ENCODE measurements at regions not wholly inside any gene's neighbourhood (a gene's known extent, or its start where the extent isn't known, plus 50 kb on each side); places are given as distances from the start of the nearest gene placed in this dataset.

DNA sequence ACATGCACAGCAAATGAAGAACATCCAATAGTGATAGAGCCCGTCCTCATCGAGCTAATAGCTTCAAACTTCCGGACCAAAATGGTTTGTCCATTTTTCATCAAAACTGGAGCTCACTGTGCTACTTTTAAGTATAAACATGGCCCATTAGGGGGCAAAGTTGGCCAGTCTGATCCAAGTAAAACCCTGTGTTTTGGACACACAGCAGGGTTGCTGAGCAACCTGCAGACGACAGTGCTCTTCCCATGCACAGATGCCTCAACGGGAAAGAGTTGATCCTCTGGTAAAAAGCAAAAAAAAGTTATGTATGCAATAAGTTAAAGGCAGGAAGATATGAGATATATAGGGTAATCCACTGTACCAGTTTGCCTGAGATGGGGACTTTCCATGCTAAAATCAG lies 244.0 kb upstream of the THBS1 start:
- no peak for DNase-seq (ENCODE audit: low read depth in 2 of 2)

GRCh38 chr15:39338251-39338650 lies 242.6 kb upstream of the THBS1 start:
- DNase-seq (ENCODE audit: low read depth in 2 of 2) = no peak

GRCh38 chr15:39340903-39341645 lies 239.8 kb upstream of the THBS1 start:
- no peak for DNase-seq (ENCODE audit: low read depth in 2 of 2)

DNA sequence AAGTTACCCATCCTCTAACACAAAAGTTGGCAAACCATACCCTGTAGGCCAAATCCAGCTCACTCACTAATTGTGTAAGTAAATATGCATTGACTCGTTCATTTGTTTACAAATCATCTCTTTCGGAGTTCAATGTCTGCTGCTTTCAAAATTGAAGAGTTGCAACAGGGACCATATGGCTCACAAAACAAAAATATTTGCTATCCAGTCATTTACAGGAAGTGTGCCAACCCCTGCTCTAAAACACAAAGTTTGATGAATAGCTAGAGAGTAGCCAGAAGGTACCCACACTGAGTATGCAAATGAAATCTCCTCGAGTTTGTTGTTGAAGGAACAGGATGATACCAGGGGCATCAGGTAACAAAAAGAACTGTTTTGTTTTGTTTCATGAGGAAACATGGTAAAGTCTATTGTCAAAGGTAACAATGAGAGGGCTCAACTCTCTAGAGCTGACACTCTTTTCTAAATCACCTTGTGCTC lies 236.2 kb upstream of the THBS1 start:
- no peak for DNase-seq (ENCODE audit: low read depth in 2 of 2)

- DNase-seq (ENCODE audit: low read depth in 2 of 2) = no peak
Observed at GRCh38 chr15:39345176-39345575, 235.7 kb upstream of the THBS1 start.

DNA sequence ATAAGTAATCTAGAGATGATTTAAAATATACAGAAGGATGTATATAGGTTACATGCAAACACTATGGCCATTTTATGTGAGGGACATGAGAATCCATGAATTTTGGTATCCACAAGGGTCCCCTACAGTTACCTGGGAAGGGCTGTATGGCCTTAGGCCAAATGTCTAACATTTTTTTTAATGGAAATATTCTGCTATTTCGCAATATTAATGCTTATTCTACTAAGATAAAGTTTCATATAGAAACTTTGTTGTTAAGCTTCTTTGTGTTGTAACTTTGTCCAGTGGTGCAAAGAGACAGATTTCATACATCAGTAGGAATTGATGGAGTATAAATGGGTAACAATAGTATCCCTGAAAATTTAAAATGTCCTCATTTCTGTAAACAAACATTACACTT lies 233.4 kb upstream of the THBS1 start:
- no peak for DNase-seq (ENCODE audit: low read depth in 2 of 2)

GRCh38 chr15:39350785-39351184 lies 230.1 kb upstream of the THBS1 start:
- DNase-seq (ENCODE audit: low read depth in 2 of 2) = no peak

GRCh38 chr15:39354189-39354588 lies 226.7 kb upstream of the THBS1 start:
- no peak for DNase-seq (ENCODE audit: low read depth in 2 of 2)

- DNase-seq (ENCODE audit: low read depth in 2 of 2) = no peak
Observed at GRCh38 chr15:39357480-39358268, 223.2 kb upstream of the THBS1 start.

DNA sequence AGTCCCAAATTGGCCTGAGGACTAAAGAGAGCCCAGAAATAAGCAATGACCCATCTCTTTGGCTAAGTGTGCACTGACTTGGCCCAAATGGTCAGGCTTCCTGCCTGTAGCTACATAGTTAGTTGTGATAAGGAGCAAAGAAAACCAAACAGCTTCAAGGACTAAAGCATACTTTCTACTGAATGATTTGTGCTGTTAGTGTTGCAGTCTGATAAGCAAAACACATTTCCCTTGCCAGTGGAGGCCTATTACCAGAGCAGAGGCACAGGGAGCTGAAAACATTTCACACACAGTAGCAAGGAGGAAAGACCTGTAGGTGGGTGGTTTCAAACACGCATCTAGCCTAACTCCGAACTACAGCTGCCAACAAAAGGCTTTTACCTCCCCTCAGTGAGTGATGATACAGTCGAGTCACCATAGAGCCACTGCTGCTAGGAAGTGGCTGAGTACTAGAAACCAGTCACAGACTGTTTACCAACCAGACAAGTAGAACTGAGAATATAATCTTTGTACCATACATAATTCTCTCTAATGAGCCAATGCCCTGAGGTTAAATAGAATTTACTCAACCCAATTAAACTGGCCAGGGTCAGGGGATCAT lies 222.3 kb upstream of the THBS1 start:
- DNase-seq (ENCODE audit: low read depth in 2 of 2) = no peak

- DNase-seq (ENCODE audit: low read depth in 2 of 2) = no peak
Observed at GRCh38 chr15:39359771-39360170, 221.1 kb upstream of the THBS1 start.

GRCh38 chr15:39360452-39360851 lies 220.4 kb upstream of the THBS1 start:
- no peak for DNase-seq (ENCODE audit: low read depth in 2 of 2)

DNA sequence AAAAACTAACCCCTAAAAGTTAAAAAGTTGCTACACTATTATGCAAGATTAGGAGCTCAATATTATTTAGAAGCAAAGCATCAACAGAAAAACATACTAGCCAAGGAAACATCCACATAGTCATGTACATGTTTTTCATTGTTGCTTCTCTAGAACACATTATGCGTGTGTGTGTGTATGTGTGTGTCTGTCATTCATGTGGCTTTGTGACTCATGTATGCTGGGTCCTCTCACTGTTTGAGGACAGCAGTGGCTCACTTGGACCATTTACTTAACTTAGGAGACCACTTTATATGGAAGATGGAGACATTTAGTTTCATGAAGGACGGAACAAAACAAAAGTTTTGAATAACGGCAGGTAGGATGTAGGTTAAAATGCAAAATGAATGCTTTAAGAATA lies 219.4 kb upstream of the THBS1 start:
- DNase-seq (ENCODE audit: low read depth in 2 of 2) = no peak

DNA sequence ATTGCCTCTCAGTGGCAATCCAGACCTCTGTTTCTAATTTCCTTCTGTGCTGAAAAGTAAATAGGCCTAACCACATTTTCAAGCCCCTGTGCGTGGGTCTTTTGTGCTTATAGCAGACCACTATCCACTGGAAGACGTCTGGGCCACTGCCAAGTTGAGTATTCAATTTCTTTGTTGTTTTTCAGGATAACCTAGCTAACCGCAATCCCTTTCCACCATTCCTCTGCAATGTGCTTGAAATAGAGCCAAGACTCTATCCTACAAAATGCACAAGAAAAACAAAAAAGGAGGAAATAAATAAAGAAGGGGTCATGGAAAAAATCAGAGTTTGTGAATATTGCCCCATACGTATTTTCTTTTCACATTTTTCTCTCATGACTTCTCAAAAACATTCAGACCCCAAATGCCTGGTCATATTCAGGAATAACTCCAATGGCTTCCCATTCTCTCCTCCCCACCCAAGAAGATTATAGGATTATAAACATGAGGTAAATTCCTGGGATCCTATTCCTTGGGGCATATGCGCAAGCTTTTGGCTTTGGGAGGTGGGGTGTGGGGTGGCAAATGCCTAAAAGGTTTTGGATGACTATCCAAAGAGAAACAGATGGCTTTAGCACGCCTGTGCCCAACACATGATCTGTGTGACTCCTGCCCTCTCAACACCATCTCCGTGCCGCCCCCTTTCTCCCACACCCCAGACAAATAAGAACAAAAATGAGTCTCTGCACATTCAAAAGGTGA lies 217.9 kb upstream of the THBS1 start:
- no peak for DNase-seq (ENCODE audit: low read depth in 2 of 2)

DNA sequence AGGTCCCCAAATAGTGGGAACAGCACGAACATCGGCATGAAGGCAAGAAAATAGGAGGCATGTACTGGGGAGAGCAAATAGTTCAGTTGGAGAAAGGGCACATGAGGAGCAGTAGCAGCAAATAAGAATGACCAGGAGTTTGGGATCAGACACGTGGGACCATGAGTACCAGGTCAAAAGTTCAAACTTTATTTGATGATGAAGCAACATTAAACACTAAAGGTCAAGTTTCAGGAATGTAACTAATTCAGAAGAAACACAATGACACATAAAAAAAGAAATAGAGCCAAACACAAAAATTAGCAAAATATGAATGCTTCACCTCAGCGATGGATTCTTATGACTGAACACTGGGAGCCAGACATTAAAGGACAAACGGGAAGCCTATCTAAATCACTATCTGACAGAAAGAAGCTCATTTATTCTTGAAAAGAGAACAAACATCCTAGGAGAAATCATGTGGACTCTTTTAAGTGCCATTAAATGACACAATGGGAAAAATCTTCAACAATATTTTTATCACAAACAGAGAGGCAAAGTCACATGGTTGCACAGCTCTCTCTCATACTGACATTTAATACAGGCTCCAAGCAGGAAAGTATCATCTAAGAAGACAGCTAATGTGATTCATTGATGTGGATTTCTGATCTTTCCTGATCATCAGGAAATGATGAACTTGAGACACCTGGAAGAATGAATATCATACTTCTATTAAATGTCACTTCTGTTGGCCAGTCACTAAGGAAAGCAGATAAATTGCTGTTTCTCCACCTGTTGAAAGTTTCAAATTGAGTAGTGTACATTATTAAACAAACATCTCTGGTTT lies 216.9 kb upstream of the THBS1 start:
- DNase-seq (ENCODE audit: low read depth in 2 of 2) = no peak

DNA sequence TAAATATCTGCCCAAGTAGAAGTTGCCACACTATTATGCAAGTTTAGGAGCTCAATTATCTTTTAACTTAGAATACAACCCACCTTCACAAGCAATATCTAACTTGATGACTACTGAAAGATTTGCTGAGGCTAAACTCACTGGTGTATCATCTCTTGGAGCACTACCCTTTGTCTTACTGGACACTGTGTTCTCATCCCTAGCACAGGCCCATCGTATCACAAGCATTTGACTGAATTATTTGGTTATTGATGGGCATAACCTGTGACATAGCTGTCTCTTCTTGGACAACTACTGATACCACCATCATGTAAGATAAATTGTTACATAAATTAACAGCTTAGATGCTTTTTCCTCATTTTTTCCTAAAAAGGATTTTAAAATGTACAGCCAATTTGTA lies 216.2 kb upstream of the THBS1 start:
- no peak for DNase-seq (ENCODE audit: low read depth in 2 of 2)

- no peak for DNase-seq (ENCODE audit: low read depth in 2 of 2)
Observed at GRCh38 chr15:39365161-39365560, 215.7 kb upstream of the THBS1 start.

DNA sequence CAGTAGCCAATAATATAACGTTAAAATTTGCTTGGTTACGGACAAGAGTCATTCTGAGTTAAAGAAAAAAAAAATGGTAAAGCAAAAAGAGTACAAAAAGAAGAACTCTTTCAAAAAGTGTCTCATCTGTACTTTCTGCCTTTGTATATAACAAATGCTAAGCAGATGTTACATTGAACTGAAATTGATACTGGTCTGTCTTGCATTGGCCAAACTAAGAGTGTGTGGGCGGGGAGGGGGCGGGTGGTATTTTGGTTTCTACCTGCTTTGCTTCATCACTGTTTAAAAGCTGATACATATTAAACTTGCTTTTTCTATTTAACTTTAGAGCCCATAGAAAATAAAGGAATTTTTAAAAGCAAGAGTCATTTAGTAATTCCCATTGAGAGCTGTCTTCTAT lies 215.0 kb upstream of the THBS1 start:
- no peak for DNase-seq (ENCODE audit: low read depth in 2 of 2)

DNA sequence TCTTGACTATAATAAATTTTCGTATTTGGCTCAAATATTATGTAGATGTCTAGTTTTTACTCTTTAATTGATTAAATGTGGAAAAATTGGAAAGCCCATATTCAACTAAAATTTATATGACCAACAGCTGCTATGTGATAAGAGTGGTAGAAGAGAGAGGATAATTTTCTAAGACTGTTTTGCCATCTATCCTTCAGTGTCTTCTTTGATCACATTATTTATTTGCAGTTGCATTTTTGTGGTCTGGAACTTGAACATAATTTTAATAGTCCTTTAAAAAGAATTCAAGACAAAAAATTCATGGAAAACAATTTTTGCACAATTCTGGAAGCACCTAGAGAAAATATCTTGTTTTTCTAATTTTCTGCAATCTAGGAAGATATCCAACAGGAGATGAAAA lies 213.3 kb upstream of the THBS1 start:
- no peak for DNase-seq (ENCODE audit: low read depth in 2 of 2)

GRCh38 chr15:39369768-39370167 lies 211.1 kb upstream of the THBS1 start:
- no peak for DNase-seq (ENCODE audit: low read depth in 2 of 2)

DNA sequence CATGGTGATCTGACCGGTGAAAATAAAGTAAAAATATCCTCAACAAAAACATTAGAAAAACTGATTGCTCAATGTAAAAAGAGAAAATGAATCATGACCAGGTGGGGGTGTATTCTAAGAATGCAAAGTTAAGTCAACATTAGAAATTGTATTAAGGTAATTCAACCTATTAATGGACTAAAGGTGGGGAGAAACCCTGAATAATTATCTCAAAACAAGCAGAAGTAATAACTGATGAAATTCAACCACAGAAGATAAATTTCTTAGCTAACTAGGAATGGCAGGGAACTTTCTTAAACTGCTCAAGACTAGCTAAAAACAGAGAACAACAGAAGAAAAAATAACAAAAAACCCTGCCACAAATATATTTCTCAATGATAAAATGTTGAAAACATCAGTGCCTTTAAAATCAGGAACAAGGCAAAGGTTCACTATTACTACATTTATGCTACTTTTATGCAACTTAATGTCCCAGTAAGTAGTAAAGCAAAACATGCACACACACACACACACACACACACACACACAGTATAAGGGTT lies 204.4 kb upstream of the THBS1 start:
- no peak for DNase-seq (ENCODE audit: low read depth in 2 of 2)
